ENCODE measurements at regions not wholly inside any gene's neighbourhood (a gene's known extent, or its start where the extent isn't known, plus 50 kb on each side); places are given as distances from the start of the nearest gene placed in this dataset.

DNA sequence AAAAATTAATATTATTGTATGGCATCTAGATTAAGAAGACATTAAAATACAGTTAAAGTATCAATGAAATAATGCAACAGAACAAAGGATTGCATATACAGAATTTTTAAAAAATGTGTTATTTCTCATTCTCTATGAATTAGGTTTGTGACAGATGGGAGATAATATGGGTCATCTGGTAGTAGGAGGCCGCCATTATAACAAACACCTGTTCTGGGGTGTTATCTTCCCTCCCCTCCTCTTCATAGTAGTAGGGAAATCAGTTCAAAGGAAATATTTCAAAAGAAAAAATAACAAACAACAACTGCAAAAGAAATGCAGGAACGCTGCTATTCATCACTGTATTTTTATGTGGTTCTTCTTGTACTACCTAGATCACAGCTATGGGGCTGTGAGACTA lies 187.0 kb upstream of the ATP2B1 start:
- peaks cover 63% of the 10 kb centered on the region for H3K4me1 Mint-ChIP-seq (ENCODE audit: low read depth, unreplicated experiment)
- CTCF ChIA-PET: no interaction called here
- H3K27me3 Mint-ChIP-seq (ENCODE audit: unreplicated experiment): no peaks in the 10 kb centered on the region
- no peak overlapping the region for H3K27ac Mint-ChIP-seq (ENCODE audit: unreplicated experiment)
- intact Hi-C loops (cut with micrococcal nuclease; ENCODE audit: unreplicated experiment): no loop called here
- no peak for DNase-seq
- H3K36me3 Mint-ChIP-seq (ENCODE audit: insufficient read depth, unreplicated experiment): peaks cover 6% of the 10 kb centered on the region
- no TSS peak for BruUV-seq (replicated peaks)
- peaks cover 3% of the 10 kb centered on the region for H3K9me3 Mint-ChIP-seq (ENCODE audit: low read depth, unreplicated experiment)
- no peak overlapping the region for H3K4me3 Mint-ChIP-seq (ENCODE audit: low read depth, unreplicated experiment)
- TF ChIP-seq, protein P1, sequence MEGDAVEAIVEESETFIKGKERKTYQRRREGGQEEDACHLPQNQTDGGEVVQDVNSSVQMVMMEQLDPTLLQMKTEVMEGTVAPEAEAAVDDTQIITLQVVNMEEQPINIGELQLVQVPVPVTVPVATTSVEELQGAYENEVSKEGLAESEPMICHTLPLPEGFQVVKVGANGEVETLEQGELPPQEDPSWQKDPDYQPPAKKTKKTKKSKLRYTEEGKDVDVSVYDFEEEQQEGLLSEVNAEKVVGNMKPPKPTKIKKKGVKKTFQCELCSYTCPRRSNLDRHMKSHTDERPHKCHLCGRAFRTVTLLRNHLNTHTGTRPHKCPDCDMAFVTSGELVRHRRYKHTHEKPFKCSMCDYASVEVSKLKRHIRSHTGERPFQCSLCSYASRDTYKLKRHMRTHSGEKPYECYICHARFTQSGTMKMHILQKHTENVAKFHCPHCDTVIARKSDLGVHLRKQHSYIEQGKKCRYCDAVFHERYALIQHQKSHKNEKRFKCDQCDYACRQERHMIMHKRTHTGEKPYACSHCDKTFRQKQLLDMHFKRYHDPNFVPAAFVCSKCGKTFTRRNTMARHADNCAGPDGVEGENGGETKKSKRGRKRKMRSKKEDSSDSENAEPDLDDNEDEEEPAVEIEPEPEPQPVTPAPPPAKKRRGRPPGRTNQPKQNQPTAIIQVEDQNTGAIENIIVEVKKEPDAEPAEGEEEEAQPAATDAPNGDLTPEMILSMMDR (IDR thresholded peaks at IDR 0.05; ENCODE audit: unreplicated experiment): no peak

DNA sequence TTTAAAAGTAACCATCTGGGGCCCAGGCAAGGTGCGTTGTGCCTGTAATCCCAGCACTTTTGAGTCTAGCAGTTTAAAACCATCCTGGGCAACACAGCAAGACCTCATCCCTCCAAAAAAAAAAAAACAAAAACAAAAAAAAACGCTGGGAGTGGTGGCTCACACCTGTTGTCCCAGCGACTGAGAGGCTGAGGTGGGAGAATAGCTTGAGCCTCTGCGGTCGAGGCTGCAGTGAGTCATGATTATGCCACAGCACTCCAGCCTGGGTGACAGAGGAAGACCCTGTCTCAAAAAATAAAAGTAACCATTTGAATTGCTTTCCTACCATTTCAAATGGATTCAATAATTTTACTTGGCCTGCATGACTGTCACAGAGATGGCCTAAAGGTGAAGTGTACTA lies 186.5 kb upstream of the ATP2B1 start:
- no peaks in the 10 kb centered on the region for H3K27me3 Mint-ChIP-seq (ENCODE audit: unreplicated experiment)
- no peak overlapping the region for H3K4me3 Mint-ChIP-seq (ENCODE audit: low read depth, unreplicated experiment)
- intact Hi-C loops (cut with micrococcal nuclease; ENCODE audit: unreplicated experiment): no loop called here
- H3K9me3 Mint-ChIP-seq (ENCODE audit: low read depth, unreplicated experiment): peaks cover 5% of the 10 kb centered on the region
- peak overlapping the region; percentile 83 for H3K27ac Mint-ChIP-seq (ENCODE audit: unreplicated experiment)
- peaks cover 68% of the 10 kb centered on the region for H3K4me1 Mint-ChIP-seq (ENCODE audit: low read depth, unreplicated experiment)
- TF ChIP-seq, protein P1 (IDR thresholded peaks at IDR 0.05; ENCODE audit: unreplicated experiment): no peak
- no TSS peak for BruUV-seq (replicated peaks)
- DNase-seq: no peak
- peaks cover 6% of the 10 kb centered on the region for H3K36me3 Mint-ChIP-seq (ENCODE audit: insufficient read depth, unreplicated experiment)
- CTCF ChIA-PET: interaction anchor here (0.7 kb wide), 1 partner anchor 252 kb away, joined by 3 read pairs; no protein-coding TSS in a partner anchor

DNA sequence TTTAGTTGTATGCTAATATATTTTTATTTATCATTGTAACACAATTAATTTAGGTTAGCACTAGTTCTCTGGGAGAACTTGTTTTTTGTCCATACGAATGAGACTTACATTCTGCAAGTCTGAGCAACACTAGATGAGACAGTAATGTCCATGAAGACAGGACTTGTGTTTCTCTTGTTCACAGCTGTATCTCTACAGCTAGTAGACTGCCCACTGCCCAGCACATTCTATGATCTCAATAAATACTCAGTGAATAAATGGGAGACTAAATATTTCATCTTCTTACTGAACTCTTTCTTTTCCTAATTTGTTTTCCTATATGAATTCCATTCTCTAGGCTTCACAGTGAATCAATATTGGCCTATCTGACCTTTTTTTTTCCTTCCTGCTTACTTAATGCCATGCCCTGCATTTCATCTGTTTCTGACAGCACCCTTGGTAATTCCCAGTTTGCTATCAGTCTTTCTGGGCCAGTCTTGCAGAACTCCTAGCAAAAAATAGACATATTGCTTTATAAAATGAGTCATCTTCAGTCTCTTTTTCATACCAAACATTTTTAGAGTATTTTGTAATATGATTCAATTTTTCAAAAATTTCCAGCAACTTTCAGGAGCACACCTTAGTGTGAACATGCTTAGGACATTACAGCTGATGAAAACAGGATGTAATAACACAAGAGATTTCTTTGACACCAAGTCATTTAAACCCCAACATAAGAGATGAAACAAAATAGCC lies 185.5 kb upstream of the ATP2B1 start:
- intact Hi-C loops (cut with micrococcal nuclease; ENCODE audit: unreplicated experiment): loop anchor here (5.0 kb wide), 2 partner anchors 68 to 187 kb away; partner anchors contain the start of gene ATP2B1
- TF ChIP-seq, protein P1 (IDR thresholded peaks at IDR 0.05; ENCODE audit: unreplicated experiment): no peak
- Mint-ChIP-seq H3K27me3 (ENCODE audit: unreplicated experiment) (no peaks in the 10 kb centered on the region), H3K27ac (ENCODE audit: unreplicated experiment) (peak overlapping the region; percentile 83), H3K36me3 (ENCODE audit: insufficient read depth, unreplicated experiment) (peaks cover 6% of the 10 kb centered on the region), H3K4me3 (ENCODE audit: low read depth, unreplicated experiment) (peak overlapping the region; percentile 9), H3K4me1 (ENCODE audit: low read depth, unreplicated experiment) (peaks cover 70% of the 10 kb centered on the region), H3K9me3 (ENCODE audit: low read depth, unreplicated experiment) (peaks cover 5% of the 10 kb centered on the region)
- no TSS peak for BruUV-seq (replicated peaks)
- CTCF ChIA-PET: interaction anchor here (0.7 kb wide), 1 partner anchor 253 kb away, joined by 3 read pairs; no protein-coding TSS in a partner anchor
- no peak for DNase-seq

DNA sequence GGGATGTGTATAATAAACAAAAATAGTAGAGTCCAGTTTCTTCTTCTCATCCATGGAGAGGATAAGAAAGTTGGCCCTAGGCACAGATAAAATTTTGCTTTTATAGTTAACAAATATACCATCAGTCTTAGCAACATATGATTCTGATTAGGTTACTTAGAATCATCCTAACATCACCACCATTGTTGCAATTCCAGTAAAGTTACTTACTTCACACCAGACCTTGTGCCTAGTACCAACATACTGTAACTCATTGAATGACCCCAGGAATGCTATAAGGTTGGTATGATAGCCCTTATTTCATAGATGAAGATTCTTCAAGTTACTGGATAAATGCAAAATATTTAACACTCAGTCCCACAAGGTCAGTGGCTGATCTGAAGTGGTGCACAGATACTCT lies 183.8 kb upstream of the ATP2B1 start:
- Mint-ChIP-seq H3K27ac (ENCODE audit: unreplicated experiment) (peak overlapping the region; percentile 88), H3K4me1 (ENCODE audit: low read depth, unreplicated experiment) (peaks cover 60% of the 10 kb centered on the region), H3K9me3 (ENCODE audit: low read depth, unreplicated experiment) (peaks cover 5% of the 10 kb centered on the region), H3K36me3 (ENCODE audit: insufficient read depth, unreplicated experiment) (peaks cover 6% of the 10 kb centered on the region), H3K27me3 (ENCODE audit: unreplicated experiment) (no peaks in the 10 kb centered on the region), H3K4me3 (ENCODE audit: low read depth, unreplicated experiment) (no peak overlapping the region)
- TF ChIP-seq, protein P1 (IDR thresholded peaks at IDR 0.05; ENCODE audit: unreplicated experiment): no peak
- BruUV-seq (replicated peaks): no TSS peak
- intact Hi-C loops (cut with micrococcal nuclease; ENCODE audit: unreplicated experiment): loop anchor here (5.0 kb wide), 2 partner anchors 70 to 185 kb away; partner anchors contain the start of gene ATP2B1
- CTCF ChIA-PET: no interaction called here
- no peak for DNase-seq
